WTC11 (cell line): ENCODE measurements at regions not wholly inside any gene's neighbourhood (a gene's known extent, or its start where the extent isn't known, plus 50 kb on each side); places are given as distances from the start of the nearest gene placed in this dataset.

ENCODE experiments used
- ARID4B ChIP-seq: sonication (generic); formaldehyde crosslinking; IDR thresholded peaks from 2 replicates; pipeline ENCODE4 v1.8.0; 2023; ENCODE audit warnings: missing genetic modification reagents, mild to moderate bottlenecking, borderline replicate concordance
- CBFB ChIP-seq: sonication (generic); formaldehyde crosslinking; IDR thresholded peaks from 2 replicates; pipeline ENCODE4 v1.8.1; 2022; ENCODE audit warnings: mild to moderate bottlenecking, low read depth, missing genetic modification reagents
- CTCF ChIP-seq: fragments of 200-600 bp; IDR thresholded peaks from 2 replicates; pipeline ENCODE4 v1.8.0; 2022; ENCODE audit warnings: antibody characterized with exemption
- ELF4 ChIP-seq: sonication (generic); formaldehyde crosslinking; IDR thresholded peaks from 2 replicates; pipeline ENCODE4 v1.8.1; 2022; ENCODE audit warnings: low read depth, mild to moderate bottlenecking, moderate library complexity, missing genetic modification reagents
- FOXJ3 ChIP-seq: sonication (generic); formaldehyde crosslinking; IDR thresholded peaks from 2 replicates; pipeline ENCODE4 v1.9.0; 2021; ENCODE audit warnings: missing genetic modification reagents, mild to moderate bottlenecking, borderline replicate concordance
- NR3C1 ChIP-seq: sonication (generic); formaldehyde crosslinking; conservative IDR thresholded peaks from 2 replicates; pipeline ENCODE4 v1.8.1; 2023; ENCODE audit warnings: low read depth, mild to moderate bottlenecking, missing genetic modification reagents
- SP1 ChIP-seq: sonication (generic); formaldehyde crosslinking; conservative IDR thresholded peaks from 2 replicates; pipeline ENCODE4 v1.8.1; 2022; ENCODE audit warnings: missing genetic modification reagents
- TEAD4 ChIP-seq: sonication (generic); formaldehyde crosslinking; IDR thresholded peaks from 2 replicates; pipeline ENCODE4 v1.8.0; 2022; ENCODE audit warnings: mild to moderate bottlenecking, missing genetic modification reagents
- TP53 ChIP-seq: sonication (generic); formaldehyde crosslinking; IDR thresholded peaks from 2 replicates; pipeline ENCODE4 v1.8.1; 2023; ENCODE audit warnings: mild to moderate bottlenecking, missing genetic modification reagents
- USF2 ChIP-seq: sonication (generic); formaldehyde crosslinking; IDR thresholded peaks from 2 replicates; pipeline ENCODE4 v1.8.1; 2023; ENCODE audit warnings: mild to moderate bottlenecking, missing genetic modification reagents, moderate library complexity

- TF ChIP-seq SP1 (CRISPR knock-in tag) (no peak), CTCF (no peak), CBFB (CRISPR knock-in tag) (no peak), TEAD4 (CRISPR knock-in tag) (no peak), ARID4B (CRISPR knock-in tag) (no peak), ELF4 (CRISPR knock-in tag) (no peak), FOXJ3 (CRISPR knock-in tag) (no peak), TP53 (no peak), USF2 (no peak), NR3C1 (CRISPR knock-in tag) (no peak)
These were observed 452.0 kb downstream of the REEP3 start for GRCh38 chr10:63972949-63973827.
